ENCODE measurements at regions not wholly inside any gene's neighbourhood (a gene's known extent, or its start where the extent isn't known, plus 50 kb on each side); places are given as distances from the start of the nearest gene placed in this dataset.

DNA sequence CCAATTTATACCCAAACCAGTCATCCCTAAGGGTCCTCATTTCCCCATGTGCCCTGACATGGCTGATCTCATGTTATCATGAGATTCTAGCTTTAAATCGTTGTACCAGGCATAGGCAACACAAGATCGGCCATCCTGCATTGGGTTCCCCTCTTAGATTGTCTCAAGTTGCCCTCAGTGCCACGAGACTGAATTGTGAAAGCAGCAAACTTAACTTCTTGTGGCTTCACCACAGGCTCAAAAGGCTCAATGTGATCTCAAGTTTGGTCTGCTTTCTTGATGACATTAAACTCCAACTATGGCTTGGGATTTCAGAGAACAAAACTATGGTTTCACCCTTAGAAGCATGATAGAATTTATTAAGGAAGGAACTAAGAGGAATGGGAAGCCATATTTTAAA, 168.5 kb upstream of the SYT6 start:
- no peak for TF ChIP-seq CTCF (IDR thresholded peaks at IDR 0.05; ENCODE audit: insufficient read depth, low read length, poor library complexity, severe bottlenecking)
- TF ChIP-seq EZH2phosphoT487 (conservative IDR thresholded peaks at IDR 0.05; ENCODE audit: low read length): no peak

All from SU-DHL-6 (cell line).